Motor neuron (in vitro differentiated cells): ENCODE measurements at regions not wholly inside any gene's neighbourhood (a gene's known extent, or its start where the extent isn't known, plus 50 kb on each side); places are given as distances from the start of the nearest gene placed in this dataset.

Experiments used
- ATAC-seq, 8 experiments: fragments of 200-7000 bp; cut with Tn5 transposase; replicated peaks in 6 of 8; 2 replicates each; pipeline ENCODE4 v1.8.0; 2021; ENCODE audit warnings: mild to moderate bottlenecking in 8 of 8, moderate library complexity in 8 of 8
- H3K27ac ChIP-seq, 2 donors: fragments of 250-450 bp; sonication (Bioruptor Pico); 2 replicates each; pipeline ENCODE4 v1.9.0; 2021; ENCODE audit warnings: antibody characterized with exemption in 2 of 2, mild to moderate bottlenecking in 2 of 2, moderate library complexity in 1 of 2
- H3K4me1 ChIP-seq, 2 donors: fragments of 250-450 bp; sonication (Bioruptor Pico); replicated peaks in 1 of 2; 2 replicates each; pipeline ENCODE4 v1.6.1; 2021; ENCODE audit warnings: antibody characterized with exemption in 2 of 2, mild to moderate bottlenecking in 2 of 2, moderate library complexity in 1 of 2
- H3K4me3 ChIP-seq, 5 donors: fragments of 250-450 bp; sonication (Bioruptor Pico); 2 replicates each; pipeline ENCODE4 v1.9.0; 2021; ENCODE audit warnings: antibody characterized with exemption in 5 of 5, mild to moderate bottlenecking in 5 of 5, moderate library complexity in 4 of 5
- WGBS, 10 experiments: fragments of 450-650 bp; shearing (Covaris generic); methylation state at CpG; one replicate each; pipeline ENCODE4 v1.0.0; 2022; 5-methylcytosine and 5-hydroxymethylcytosine counted together
- in situ Hi-C, 9 experiments: fragments of 400-800 bp; cut with MboI; loops; one replicate each; pipeline ENCODE4 v1.15.0; 2021; ENCODE audit warnings: low sequenced_read_pairs in 9 of 9, low pct_unique_long_range_greater_than_20kb in 2 of 9; ENCODE audit not compliant: unreplicated experiment in 9 of 9

DNA sequence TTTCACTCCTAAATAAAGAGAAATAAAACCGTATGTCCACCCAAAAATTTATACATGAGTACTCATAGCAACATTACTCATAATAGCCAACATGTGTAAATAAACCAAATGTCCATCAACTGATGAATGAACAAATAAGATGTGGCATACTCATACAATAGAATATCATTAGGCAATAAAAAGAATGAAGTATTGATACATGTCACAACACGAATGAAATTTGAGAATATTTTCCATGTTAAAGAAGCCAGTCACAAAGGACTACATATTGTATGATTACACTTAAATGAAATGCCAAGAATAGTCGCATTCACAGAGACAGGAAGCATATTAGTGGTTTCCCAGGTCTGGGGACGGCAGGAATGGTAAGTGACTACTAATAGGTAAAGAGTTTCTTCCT is 869.2 kb downstream of the IGSF11 start:
- in situ Hi-C loops: no loop called here
- no peaks in the 10 kb centered on the region for H3K4me1 ChIP-seq
- no peak for ATAC-seq
- H3K4me3 ChIP-seq: no peak overlapping the region
- no peak overlapping the region for H3K27ac ChIP-seq
- WGBS, 10 experiments: 5 to 93% (median 68%) methylated on average over 3 to 4 of the region's 4 CpGs; no CpG with 5 or more reads in 1 of the 10 experiments

GRCh38 chr3:118167571-118167970 is 867.1 kb downstream of the IGSF11 start:
- no peak overlapping the region for H3K27ac ChIP-seq
- in situ Hi-C loops: no loop called here
- ATAC-seq: no peak
- no peak overlapping the region for H3K4me3 ChIP-seq
- 0 to 95% (median 80%) methylated on average over 1 to 2 of the region's 2 CpGs; no CpG with 5 or more reads in 1 of the 10 experiments for WGBS, 10 experiments
- H3K4me1 ChIP-seq: no peaks in the 10 kb centered on the region

DNA sequence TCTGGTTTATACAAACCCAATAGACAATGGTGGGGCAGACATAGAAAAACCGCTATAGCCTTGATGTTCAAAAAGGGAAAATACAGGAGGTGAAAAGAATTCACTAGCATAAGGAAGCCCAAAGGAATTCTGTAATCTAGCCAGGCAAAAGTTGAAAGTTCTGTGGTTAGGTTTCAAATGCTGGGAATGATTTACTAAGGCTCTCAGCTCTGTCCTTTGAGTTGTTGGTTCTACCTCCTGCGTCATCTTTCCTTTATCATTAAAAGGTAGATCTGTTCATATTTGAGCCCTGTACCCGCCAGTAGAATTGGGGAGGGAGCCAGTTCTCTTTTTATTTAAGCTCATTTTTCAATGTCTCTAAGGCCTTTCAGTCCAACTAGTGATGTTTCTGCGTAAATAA is 866.5 kb downstream of the IGSF11 start:
- Histone ChIP-seq H3K4me3 (no peak overlapping the region), H3K27ac (no peak overlapping the region), H3K4me1 (no peaks in the 10 kb centered on the region)
- in situ Hi-C loops: no loop called here
- no peak for ATAC-seq
- WGBS, 10 experiments: 0 to 100% (median 80%) methylated on average over 1 to 4 of the region's 4 CpGs; no CpG with 5 or more reads in 1 of the 10 experiments

DNA sequence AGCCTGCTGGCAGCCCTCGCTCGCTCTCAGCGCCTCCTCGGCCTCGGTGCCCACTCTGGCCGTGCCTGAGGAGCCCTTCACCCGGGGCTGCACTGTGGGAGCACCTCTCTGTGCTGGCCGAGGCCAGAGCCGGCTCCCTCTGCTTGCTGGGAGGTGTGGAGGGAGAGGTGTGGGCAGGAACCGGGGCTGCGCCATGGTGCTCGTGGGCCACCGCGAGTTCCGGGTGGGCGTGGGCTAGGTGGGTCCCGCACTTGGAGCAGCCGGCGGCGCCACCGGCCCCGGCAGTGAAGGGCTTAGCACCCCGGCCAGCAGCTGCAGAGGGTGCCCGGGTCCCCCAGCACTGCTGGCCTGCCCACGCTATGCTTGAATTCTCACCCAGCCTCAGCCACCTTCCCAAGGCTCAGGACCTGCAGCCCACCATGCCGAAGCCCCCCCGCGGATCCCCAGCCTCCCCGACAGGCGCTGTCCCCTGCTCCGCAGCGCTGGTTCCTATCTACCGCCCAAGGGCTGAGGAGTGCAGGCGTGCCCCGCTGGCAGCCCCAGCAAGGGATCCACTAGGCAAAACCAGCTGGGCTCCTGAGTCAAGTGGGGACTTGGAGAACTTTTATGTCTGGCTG is 863.3 kb downstream of the IGSF11 start:
- 53 to 98% (median 60%) methylated on average over 3 to 13 of the region's 35 CpGs; no CpG with 5 or more reads in 6 of the 10 experiments for WGBS, 10 experiments
- no peaks in the 10 kb centered on the region for H3K4me1 ChIP-seq
- in situ Hi-C loops: no loop called here
- no peak for ATAC-seq
- no peak overlapping the region for H3K4me3 ChIP-seq
- H3K27ac ChIP-seq: no peak overlapping the region

- Histone ChIP-seq H3K27ac (no peak overlapping the region), H3K4me3 (no peak overlapping the region), H3K4me1 (no peaks in the 10 kb centered on the region)
- in situ Hi-C loops: no loop called here
- ATAC-seq: no peak
Measured at GRCh38 chr3:118180853-118181252, 853.8 kb downstream of the IGSF11 start.

GRCh38 chr3:118181274-118181673 is 853.4 kb downstream of the IGSF11 start:
- 0 to 86% (median 50%) methylated on average over 1 of the region's 1 CpG; no CpG with 5 or more reads in 1 of the 10 experiments for WGBS, 10 experiments

GRCh38 chr3:118186051-118186450 is 848.6 kb downstream of the IGSF11 start:
- no peaks in the 10 kb centered on the region for H3K4me1 ChIP-seq
- in situ Hi-C loops: no loop called here
- 0 to 100% (median 73%) methylated on average over 1 to 4 of the region's 4 CpGs; no CpG with 5 or more reads in 2 of the 10 experiments for WGBS, 10 experiments
- ATAC-seq: no peak
- H3K4me3 ChIP-seq: no peak overlapping the region
- H3K27ac ChIP-seq: no peak overlapping the region

More at GRCh38 chr3:118181274-118181673, 853.4 kb downstream of the IGSF11 start:
- H3K4me3 ChIP-seq: no peak overlapping the region
- in situ Hi-C loops: no loop called here
- H3K27ac ChIP-seq: no peak overlapping the region
- no peak for ATAC-seq
- H3K4me1 ChIP-seq: no peaks in the 10 kb centered on the region

DNA sequence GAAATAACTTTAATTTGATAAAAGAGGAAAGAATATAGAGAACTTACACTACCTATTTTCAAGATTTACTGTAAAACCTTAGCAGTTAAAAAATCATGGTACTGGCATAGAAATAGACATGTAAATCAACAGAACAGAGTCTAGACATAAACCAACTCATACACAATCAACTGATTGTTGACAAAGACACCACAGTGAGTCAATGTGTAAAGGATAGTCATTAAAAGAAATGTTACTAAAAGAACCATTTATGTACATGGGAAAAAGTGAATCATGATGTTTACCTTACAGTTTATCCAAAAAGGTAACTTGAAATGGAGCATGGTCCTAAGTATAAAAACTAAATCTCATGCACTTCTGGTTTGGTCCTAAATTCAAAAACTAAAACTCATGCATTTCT is 847.4 kb downstream of the IGSF11 start:
- ATAC-seq: no peak
- Histone ChIP-seq H3K4me1 (no peaks in the 10 kb centered on the region), H3K27ac (no peak overlapping the region), H3K4me3 (no peak overlapping the region)
- in situ Hi-C loops: no loop called here

DNA sequence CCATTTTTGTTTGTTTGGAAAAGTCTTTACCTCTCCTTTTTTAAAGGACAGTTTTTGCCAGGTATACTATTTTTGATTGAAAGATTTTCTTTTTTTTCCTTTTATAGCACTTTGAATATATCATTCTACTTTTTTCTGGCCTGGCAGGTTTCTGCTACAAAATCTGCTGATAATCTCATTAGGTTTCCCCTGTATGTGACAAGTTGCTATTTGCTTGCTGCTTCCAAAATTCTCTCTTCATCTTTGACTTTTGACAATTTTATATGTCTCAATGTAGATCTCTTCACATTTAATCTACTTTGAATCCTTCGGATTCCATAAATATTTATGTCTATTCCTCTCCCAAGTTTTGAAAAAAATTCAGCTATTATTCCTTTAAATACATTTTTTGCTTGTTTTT is 838.5 kb downstream of the IGSF11 start:
- in situ Hi-C loops: no loop called here
- H3K4me1 ChIP-seq: no peaks in the 10 kb centered on the region
- WGBS, 10 experiments: 0 to 70% (median 37%) methylated on average over 1 of the region's 1 CpG; no CpG with 5 or more reads in 1 of the 10 experiments
- no peak for ATAC-seq
- no peak overlapping the region for H3K4me3 ChIP-seq
- H3K27ac ChIP-seq: no peak overlapping the region

DNA sequence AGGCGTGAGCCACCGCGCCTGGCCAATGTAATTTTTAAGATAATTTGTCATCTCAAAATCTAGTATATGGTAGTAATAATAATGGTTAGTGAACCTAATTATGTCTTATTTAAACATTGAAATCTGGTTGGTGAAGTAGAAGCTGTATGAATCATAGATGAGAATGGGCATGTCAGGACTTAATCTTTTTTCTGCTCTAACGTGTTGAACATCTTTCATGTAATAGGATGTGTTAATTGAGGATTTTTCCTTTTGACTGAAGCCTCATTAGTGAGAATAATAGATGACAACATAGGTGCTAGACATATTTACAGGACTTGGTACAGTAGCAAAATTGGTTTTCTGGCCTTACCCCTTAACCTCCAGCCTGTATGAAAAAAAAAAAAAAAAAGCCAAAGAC is 835.6 kb downstream of the IGSF11 start:
- 0 to 100% (median 89%) methylated on average over 1 to 4 of the region's 4 CpGs; no CpG with 5 or more reads in 1 of the 10 experiments for WGBS, 10 experiments
- no peak for ATAC-seq
- Histone ChIP-seq H3K4me3 (no peak overlapping the region), H3K4me1 (no peaks in the 10 kb centered on the region), H3K27ac (no peak overlapping the region)
- in situ Hi-C loops: no loop called here

GRCh38 chr3:118204052-118204656 is 830.5 kb downstream of the IGSF11 start:
- WGBS, 10 experiments: 7 to 100% (median 60%) methylated on average over 1 to 5 of the region's 5 CpGs; no CpG with 5 or more reads in 1 of the 10 experiments
- H3K4me1 ChIP-seq: no peaks in the 10 kb centered on the region
- in situ Hi-C loops: no loop called here
- no peak for ATAC-seq
- no peak overlapping the region for H3K4me3 ChIP-seq
- H3K27ac ChIP-seq: no peak overlapping the region

- no peak for ATAC-seq
- H3K4me1 ChIP-seq: no peaks in the 10 kb centered on the region
- 0 to 100% (median 70%) methylated on average over 1 to 3 of the region's 3 CpGs; no CpG with 5 or more reads in 1 of the 10 experiments for WGBS, 10 experiments
- in situ Hi-C loops: no loop called here
- H3K27ac ChIP-seq: no peak overlapping the region
- no peak overlapping the region for H3K4me3 ChIP-seq
Measured at GRCh38 chr3:118207271-118207670, 827.4 kb downstream of the IGSF11 start.

- no peak for ATAC-seq
- no peak overlapping the region for H3K27ac ChIP-seq
- 0 to 96% (median 46%) methylated on average over 2 of the region's 2 CpGs for WGBS, 10 experiments
- no peak overlapping the region for H3K4me3 ChIP-seq
- in situ Hi-C loops: no loop called here
- no peaks in the 10 kb centered on the region for H3K4me1 ChIP-seq
Measured at GRCh38 chr3:118208642-118209041, 826.0 kb downstream of the IGSF11 start.

DNA sequence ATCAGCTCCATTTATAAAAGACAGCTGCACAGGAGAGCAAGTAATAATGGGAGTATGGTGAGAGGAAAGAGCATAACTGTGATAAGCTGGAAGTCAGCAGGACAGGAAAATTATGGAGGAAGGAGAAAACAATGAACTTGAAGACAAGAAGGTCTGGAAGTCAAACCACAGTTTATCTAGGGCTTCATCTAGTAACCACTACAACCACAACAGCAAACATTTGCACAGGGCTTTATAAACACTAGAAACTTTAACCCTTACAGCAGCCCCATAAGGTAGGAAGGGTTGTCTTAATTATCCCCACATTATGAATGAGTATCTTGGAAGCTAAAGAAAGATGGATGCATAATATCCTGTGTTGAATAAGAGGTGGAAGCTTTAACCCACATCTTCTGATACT is 820.8 kb downstream of the IGSF11 start:
- ATAC-seq: no peak
- Histone ChIP-seq H3K27ac (no peak overlapping the region), H3K4me3 (no peak overlapping the region), H3K4me1 (no peaks in the 10 kb centered on the region)
- in situ Hi-C loops: no loop called here
